H1 (cell line): ENCODE measurements at regions not wholly inside any gene's neighbourhood (a gene's known extent, or its start where the extent isn't known, plus 50 kb on each side); places are given as distances from the start of the nearest gene placed in this dataset.

ENCODE experiments used
- CTCF ChIA-PET: fragments of 300-600 bp; sonication (Branson Sonifier 250); formaldehyde crosslinking; loops from one replicate; lab custom pipeline; 2021; ENCODE audit not compliant: partially characterized antibody; lab: Charles Lee
- POLR2A ChIA-PET: fragments of 300-600 bp; sonication (Branson Sonifier 250); formaldehyde crosslinking; loops from one replicate; lab custom pipeline; 2021; ENCODE audit warnings: inconsistent platforms; ENCODE audit not compliant: partially characterized antibody; lab: Charles Lee
- DNase-seq, 2 experiments: peaks; one replicate each; pipeline versions ENCODE4 v3.0.0 to v3.0.0-alpha.2; 2010 to 2022; ENCODE audit warnings: low spot score in 2 of 2, low read depth in 1 of 2, mixed read lengths in 1 of 2
- FAIRE-seq: peaks from 2 replicates; lab custom pipeline; 2011; peaks lifted over from hg19 to GRCh38; lab: Jason Lieb, UNC
- H2AFZ ChIP-seq: 2 replicates; pipeline ENCODE4 v1.8.1; 2012; ENCODE audit warnings: low read length, inconsistent platforms
- H2AK5ac ChIP-seq: 2 replicates; pipeline ENCODE4 v1.6.1; 2013; ENCODE audit warnings: low read depth, low read length
- H2BK120ac ChIP-seq: replicated peaks from 2 replicates; pipeline ENCODE3; 2013; ENCODE audit warnings: low read depth, low read length, inconsistent platforms
- H2BK12ac ChIP-seq: 2 replicates; pipeline ENCODE4 v1.6.1; 2013; ENCODE audit warnings: low read depth, low read length
- H2BK15ac ChIP-seq: 2 replicates; pipeline ENCODE4 v1.6.1; 2013; ENCODE audit warnings: low read length
- H2BK20ac ChIP-seq: 2 replicates; pipeline ENCODE4 v1.6.1; 2013; ENCODE audit warnings: low read length
- H2BK5ac ChIP-seq: 2 replicates; pipeline ENCODE4 v1.6.1; 2013; ENCODE audit warnings: low read depth, low read length
- H3K14ac ChIP-seq: 2 replicates; pipeline ENCODE4 v1.6.1; 2013; ENCODE audit warnings: inconsistent platforms; ENCODE audit not compliant: insufficient read length
- H3K18ac ChIP-seq: 2 replicates; pipeline ENCODE4 v1.6.1; 2013; ENCODE audit warnings: low read length; ENCODE audit errors: extremely low read depth
- H3K23ac ChIP-seq: 2 replicates; pipeline ENCODE4 v1.6.1; 2013; ENCODE audit warnings: inconsistent platforms; ENCODE audit not compliant: insufficient read length
- H3K23me2 ChIP-seq: 2 replicates; pipeline ENCODE4 v1.6.1; 2013; ENCODE audit warnings: low read depth, low read length
- H3K27ac ChIP-seq: 2 replicates; pipeline ENCODE4 v1.6.1; 2011; ENCODE audit warnings: low read depth, low read length, inconsistent platforms
- H3K27me3 ChIP-seq, 4 experiments: replicated peaks in 1 of 4; 1 replicate in 1 of 4; 2 replicates in 3 of 4; pipeline versions ENCODE4 v1.6.1 to v1.8.1; 2011 to 2013; ENCODE audit warnings: low read length in 3 of 4, mild to moderate bottlenecking in 3 of 4, inconsistent platforms in 2 of 4, mixed read lengths in 2 of 4, moderate library complexity in 1 of 4; ENCODE audit not compliant: control insufficient read depth in 3 of 4, insufficient read depth in 3 of 4; ENCODE audit errors: extremely low read depth in 1 of 4
- H3K36me3 ChIP-seq, 4 experiments: 2 replicates each; pipeline versions ENCODE4 v1.6.1 to v1.8.1; 2011 to 2013; ENCODE audit warnings: mild to moderate bottlenecking in 4 of 4, low read length in 3 of 4, moderate library complexity in 2 of 4, control low read depth in 1 of 4, inconsistent platforms in 1 of 4; ENCODE audit not compliant: insufficient read depth in 4 of 4, control insufficient read depth in 2 of 4
- H3K4ac ChIP-seq: replicated peaks from 2 replicates; pipeline ENCODE3; 2013; ENCODE audit warnings: low read length, low read depth, mixed read lengths, inconsistent platforms; ENCODE audit not compliant: insufficient read length
- H3K4me1 ChIP-seq, 4 experiments: replicated peaks in 1 of 4; 1 replicate in 1 of 4; 2 replicates in 3 of 4; pipeline versions ENCODE4 v1.6.1 to v1.8.1; 2011 to 2013; ENCODE audit warnings: low read length in 3 of 4, inconsistent platforms in 2 of 4, mixed read lengths in 1 of 4; ENCODE audit not compliant: insufficient read depth in 4 of 4, control insufficient read depth in 3 of 4
- H3K4me2 ChIP-seq, 2 experiments: 2 replicates each; pipeline versions ENCODE4 v1.6.1 to v1.8.1; 2011 to 2013; ENCODE audit warnings: low read depth in 2 of 2, low read length in 2 of 2, control low read depth in 1 of 2, inconsistent platforms in 1 of 2, mild to moderate bottlenecking in 1 of 2; ENCODE audit not compliant: insufficient read depth in 1 of 2
- H3K4me3 ChIP-seq, 4 experiments: fragments of 200-600, 300-600 bp in 1 of 4; sonication (generic), shearing (Covaris generic), sonication (Bioruptor Twin) in 1 of 4; 2 replicates each; pipeline versions ENCODE4 v1.5.1 to v1.8.1; 2011 to 2016; ENCODE audit warnings: low read length in 4 of 4, low read depth in 3 of 4, control low read depth in 2 of 4, inconsistent platforms in 2 of 4, mild to moderate bottlenecking in 2 of 4, mixed read lengths in 1 of 4, moderate library complexity in 1 of 4; ENCODE audit not compliant: insufficient read depth in 2 of 4; ENCODE audit errors: extremely low read depth in 1 of 4
- H3K56ac ChIP-seq: replicated peaks from 2 replicates; pipeline ENCODE3; 2013; ENCODE audit warnings: low read depth, mild to moderate bottlenecking, mixed read lengths, low read length, inconsistent platforms; ENCODE audit not compliant: insufficient read length
- H3K79me1 ChIP-seq: 2 replicates; pipeline ENCODE4 v1.6.1; 2013; ENCODE audit warnings: low read depth, low read length, control low read depth
- H3K79me2 ChIP-seq, 2 experiments: 2 replicates each; pipeline versions ENCODE4 v1.6.1 to v1.8.1; 2012 to 2013; ENCODE audit warnings: low read length in 2 of 2, mild to moderate bottlenecking in 2 of 2, inconsistent platforms in 1 of 2; ENCODE audit not compliant: insufficient read depth in 2 of 2, control insufficient read depth in 1 of 2
- H3K9ac ChIP-seq, 4 experiments: replicated peaks in 1 of 4; 1 replicate in 1 of 4; 2 replicates in 3 of 4; pipeline versions ENCODE4 v1.6.1 to v1.8.1; 2011 to 2013; ENCODE audit warnings: low read depth in 3 of 4, low read length in 3 of 4, control low read depth in 2 of 4, mild to moderate bottlenecking in 2 of 4, moderate library complexity in 2 of 4, inconsistent platforms in 1 of 4; ENCODE audit errors: extremely low read depth in 1 of 4
- H3K9me3 ChIP-seq, 2 experiments: 2 replicates each; pipeline versions ENCODE4 v1.6.1 to v1.8.1; 2012 to 2013; ENCODE audit warnings: mild to moderate bottlenecking in 2 of 2, moderate library complexity in 2 of 2, control low read depth in 1 of 2, inconsistent platforms in 1 of 2, low read depth in 1 of 2, low read length in 1 of 2, mixed read lengths in 1 of 2; ENCODE audit not compliant: insufficient read depth in 2 of 2
- H4K20me1 ChIP-seq, 2 experiments: replicated peaks in 1 of 2; 2 replicates each; pipeline versions ENCODE3 to v1.8.1; 2011 to 2013; ENCODE audit warnings: inconsistent platforms in 2 of 2, low read length in 2 of 2, mild to moderate bottlenecking in 1 of 2; ENCODE audit not compliant: insufficient read depth in 2 of 2, control insufficient read depth in 1 of 2
- H4K5ac ChIP-seq: 2 replicates; pipeline ENCODE4 v1.6.1; 2013; ENCODE audit warnings: low read length, low read depth, mixed read lengths, inconsistent platforms; ENCODE audit not compliant: insufficient read length
- H4K8ac ChIP-seq: 2 replicates; pipeline ENCODE4 v1.8.0; 2013; ENCODE audit warnings: mild to moderate bottlenecking, moderate library complexity, low read length, inconsistent platforms; ENCODE audit not compliant: insufficient read depth; ENCODE audit errors: extremely low read depth
- H4K91ac ChIP-seq: replicated peaks from 2 replicates; pipeline ENCODE3; 2013; ENCODE audit warnings: low read length, mixed read lengths, inconsistent platforms; ENCODE audit not compliant: insufficient read length
- CBX5 ChIP-seq: fragments of 300-800, 300-1000 bp; sonication (generic); IDR thresholded peaks from 2 replicates; pipeline ENCODE4 v1.7.1; 2016; ENCODE audit warnings: antibody characterized with exemption, low read length, low read depth
- GABPA ChIP-seq: IDR thresholded peaks from 2 replicates; pipeline ENCODE4 v1.6.1; 2011; ENCODE audit warnings: mild to moderate bottlenecking, low read length, moderate library complexity, borderline replicate concordance; ENCODE audit not compliant: insufficient read depth
- NANOG ChIP-seq: IDR thresholded peaks from 2 replicates; pipeline ENCODE4 v1.6.1; 2011; ENCODE audit warnings: low read length, low read depth, mild to moderate bottlenecking, inconsistent platforms; ENCODE audit not compliant: insufficient read depth, poor library complexity, severe bottlenecking
- POU5F1 ChIP-seq: IDR thresholded peaks from 2 replicates; pipeline ENCODE4 v1.6.1; 2011; ENCODE audit warnings: low read depth, mild to moderate bottlenecking, low read length, moderate library complexity
- SIRT6 ChIP-seq: IDR thresholded peaks from one replicate; pipeline ENCODE4 v1.7.1; 2012; ENCODE audit warnings: low read length, inconsistent platforms
- SRF ChIP-seq: IDR thresholded peaks from 2 replicates; pipeline ENCODE4 v1.6.1; 2011; ENCODE audit warnings: mild to moderate bottlenecking, low read depth, low read length, moderate library complexity
- WGBS, 2 experiments: shearing (Covaris generic) in 1 of 2; methylation state at CpG; one replicate each; pipeline versions ENCODE4 v1.1.6 to v1.1.7; 2013 to 2015; ENCODE audit warnings: low lambda C conversion rate in 2 of 2, mixed read lengths in 2 of 2, inconsistent platforms in 1 of 2, low coverage in 1 of 2, missing lambda C conversion rate in 1 of 2; ENCODE audit not compliant: insufficient replicate concordance in 2 of 2, insufficient coverage in 1 of 2, insufficient read length in 1 of 2; ENCODE audit errors: extremely low coverage in 1 of 2, missing lambda C conversion rate in 1 of 2; 5-methylcytosine and 5-hydroxymethylcytosine counted together

- Histone ChIP-seq H2BK12ac (no peak overlapping the region), H3K9me3 (no peaks in the 10 kb centered on the region), H4K20me1 (no peaks in the 10 kb centered on the region), H2BK15ac (no peak overlapping the region), H3K4me2 (no peak overlapping the region), H2BK20ac (no peak overlapping the region), H3K14ac (no peak overlapping the region), H3K79me1 (no peaks in the 10 kb centered on the region), H3K4me1 (no peaks in the 10 kb centered on the region), H4K91ac (no peak overlapping the region), H3K36me3 (no peaks in the 10 kb centered on the region), H4K5ac (no peak overlapping the region), H4K8ac (no peak overlapping the region), H3K4ac (no peak overlapping the region), H2BK120ac (no peak overlapping the region), H3K56ac (no peak overlapping the region), H2BK5ac (no peak overlapping the region), H3K79me2 (no peaks in the 10 kb centered on the region), H3K23me2 (no peaks in the 10 kb centered on the region), H2AFZ (no peak overlapping the region), H2AK5ac (no peak overlapping the region), H3K4me3 (no peak overlapping the region), H3K27ac (no peak overlapping the region), H3K18ac (no peak overlapping the region), H3K23ac (no peak overlapping the region), H3K9ac (no peak overlapping the region), H3K27me3 (no peaks in the 10 kb centered on the region)
- DNase-seq (no peak), FAIRE-seq (no peak)
- no peak for TF ChIP-seq SIRT6
- no peak for TF ChIP-seq NANOG
- no peak for TF ChIP-seq CBX5
- no peak for TF ChIP-seq SRF
- no peak for TF ChIP-seq POU5F1
- no peak for TF ChIP-seq GABPA
- ChIA-PET POLR2A (no interaction called here), CTCF (interaction anchor here (2.0 kb wide), 1 partner anchor 23 kb away, joined by 5 read pairs; no protein-coding TSS in a partner anchor)
- WGBS, 2 experiments = 97% methylated on average over 3 of the region's 3 CpGs; no CpG with 5 or more reads in 1 of the 2 experiments
Measured at GRCh38 chr18:63046375-63046774, 273.2 kb downstream of the BCL2 start.
